ENCODE measurements at regions not wholly inside any gene's neighbourhood (a gene's known extent, or its start where the extent isn't known, plus 50 kb on each side); places are given as distances from the start of the nearest gene placed in this dataset.
"Not testable (repeated sequence)": the region's sequence is repeated elsewhere in the genome, so short reads cannot be mapped to it uniquely, and the experiment has no call there.

GRCh38 chr10:62589689-62590088 lies 214.8 kb upstream of the ADO start:
- H3K9me3 ChIP-seq = no peaks in the 10 kb centered on the region
- no peak for DNase-seq (ENCODE audit: low spot score in 2 of 2)
- H3K4me1 ChIP-seq = no peaks in the 10 kb centered on the region
- no peaks in the 10 kb centered on the region for H3K36me3 ChIP-seq
- intact Hi-C loops (cut with DNase I; ENCODE audit: low total_unique reads) = no loop called here
- no peaks in the 10 kb centered on the region for H3K27me3 ChIP-seq
- no peak overlapping the region for H3K4me3 ChIP-seq
- TF ChIP-seq CTCF (IDR thresholded peaks at IDR 0.05) = no peak
- no peak for TF ChIP-seq POLR2A (IDR thresholded peaks at IDR 0.05)
- TF ChIP-seq POLR2AphosphoS5 (IDR thresholded peaks at IDR 0.05) = no peak
- no peak overlapping the region for H3K27ac ChIP-seq

GRCh38 chr10:62590306-62590705 lies 214.2 kb upstream of the ADO start:
- no peaks in the 10 kb centered on the region for H3K9me3 ChIP-seq
- no peaks in the 10 kb centered on the region for H3K4me1 ChIP-seq
- no peak overlapping the region for H3K27ac ChIP-seq
- H3K36me3 ChIP-seq = no peaks in the 10 kb centered on the region
- H3K27me3 ChIP-seq = no peaks in the 10 kb centered on the region
- no peak overlapping the region for H3K4me3 ChIP-seq
- no peak for DNase-seq (ENCODE audit: low spot score in 2 of 2)
- TF ChIP-seq POLR2AphosphoS5 (IDR thresholded peaks at IDR 0.05) = no peak
- TF ChIP-seq POLR2A (IDR thresholded peaks at IDR 0.05) = no peak
- TF ChIP-seq CTCF (IDR thresholded peaks at IDR 0.05) = no peak
- intact Hi-C loops (cut with DNase I; ENCODE audit: low total_unique reads) = no loop called here

GRCh38 chr10:62594093-62594520 lies 210.4 kb upstream of the ADO start:
- DNase-seq (ENCODE audit: low spot score in 2 of 2) = peak in 1 of 2 donors; percentile 38
- H3K4me1 ChIP-seq = no peaks in the 10 kb centered on the region
- H3K4me3 ChIP-seq = no peak overlapping the region
- intact Hi-C loops (cut with DNase I; ENCODE audit: low total_unique reads) = no loop called here
- no peaks in the 10 kb centered on the region for H3K36me3 ChIP-seq
- H3K27me3 ChIP-seq = no peaks in the 10 kb centered on the region
- no peak overlapping the region for H3K27ac ChIP-seq
- no peaks in the 10 kb centered on the region for H3K9me3 ChIP-seq
- TF ChIP-seq CTCF (IDR thresholded peaks at IDR 0.05) (peak; percentile 57 to 89 (median 79)), POLR2AphosphoS5 (IDR thresholded peaks at IDR 0.05) (no peak)

- TF ChIP-seq CTCF (IDR thresholded peaks at IDR 0.05) = no peak
- TF ChIP-seq POLR2A (IDR thresholded peaks at IDR 0.05) = no peak
- no peak for TF ChIP-seq POLR2AphosphoS5 (IDR thresholded peaks at IDR 0.05)
- intact Hi-C loops (cut with DNase I; ENCODE audit: low total_unique reads) = no loop called here
- Histone ChIP-seq H3K9me3 (no peaks in the 10 kb centered on the region), H3K4me3 (no peak overlapping the region), H3K4me1 (no peaks in the 10 kb centered on the region), H3K36me3 (no peaks in the 10 kb centered on the region), H3K27ac (no peak overlapping the region), H3K27me3 (no peaks in the 10 kb centered on the region)
- no peak for DNase-seq (ENCODE audit: low spot score in 2 of 2)
Measured at GRCh38 chr10:62597226-62597625, 207.3 kb upstream of the ADO start.

GRCh38 chr10:62599161-62599560 lies 205.4 kb upstream of the ADO start:
- H3K4me3 ChIP-seq = no peak overlapping the region
- no peaks in the 10 kb centered on the region for H3K27me3 ChIP-seq
- TF ChIP-seq CTCF (IDR thresholded peaks at IDR 0.05) (no peak), POLR2A (IDR thresholded peaks at IDR 0.05) (no peak), POLR2AphosphoS5 (IDR thresholded peaks at IDR 0.05) (no peak)
- no peaks in the 10 kb centered on the region for H3K9me3 ChIP-seq
- no peak for DNase-seq (ENCODE audit: low spot score in 2 of 2)
- no peaks in the 10 kb centered on the region for H3K36me3 ChIP-seq
- intact Hi-C loops (cut with DNase I; ENCODE audit: low total_unique reads) = no loop called here
- no peaks in the 10 kb centered on the region for H3K4me1 ChIP-seq
- no peak overlapping the region for H3K27ac ChIP-seq

GRCh38 chr10:62606551-62606950 lies 198.0 kb upstream of the ADO start:
- intact Hi-C loops (cut with DNase I; ENCODE audit: low total_unique reads) = not testable (repeated sequence)

GRCh38 chr10:62608189-62608875 lies 196.2 kb upstream of the ADO start:
- H3K9me3 ChIP-seq; H3K27ac ChIP-seq; H3K4me1 ChIP-seq; H3K4me3 ChIP-seq; H3K27me3 ChIP-seq; H3K36me3 ChIP-seq; DNase-seq (ENCODE audit: low spot score in 2 of 2); intact Hi-C loops (cut with DNase I; ENCODE audit: low total_unique reads): not testable (repeated sequence)

More at GRCh38 chr10:62606551-62606950, 198.0 kb upstream of the ADO start:
- not testable (repeated sequence) for DNase-seq (ENCODE audit: low spot score in 2 of 2); H3K27me3 ChIP-seq; H3K9me3 ChIP-seq; H3K36me3 ChIP-seq; H3K4me1 ChIP-seq; H3K4me3 ChIP-seq; H3K27ac ChIP-seq

Measured in breast epithelium (tissue), 4 donors.